Suprapubic skin (tissue), 4 donors: ENCODE measurements at regions not wholly inside any gene's neighbourhood (a gene's known extent, or its start where the extent isn't known, plus 50 kb on each side); places are given as distances from the start of the nearest gene placed in this dataset.

ENCODE experiments used
- CTCF ChIP-seq, 2 donors: fragments of 200-600 bp in 1 of 2; fragments of 450-650 bp in 1 of 2; sonication (generic) in 1 of 2; IDR thresholded peaks; one replicate each; pipeline ENCODE4 v1.5.1; 2016 to 2019; ENCODE audit warnings: antibody characterized with exemption in 2 of 2, mild to moderate bottlenecking in 1 of 2, moderate library complexity in 1 of 2
- EP300 ChIP-seq: sonication (generic); formaldehyde crosslinking; IDR thresholded peaks from one replicate; pipeline ENCODE4 v1.6.1; 2017; ENCODE audit warnings: antibody characterized with exemption
- POLR2AphosphoS5 ChIP-seq, 3 donors: sonication (generic); formaldehyde crosslinking; IDR thresholded peaks; one replicate each; pipeline ENCODE4 v1.6.1; 2017; ENCODE audit warnings: antibody characterized with exemption in 3 of 3

GRCh38 chr13:73299787-73300186, 241.0 kb downstream of the KLF5 start:
- no peak for TF ChIP-seq CTCF (IDR thresholded peaks at IDR 0.05)
- no peak for TF ChIP-seq POLR2AphosphoS5 (IDR thresholded peaks at IDR 0.05)
- TF ChIP-seq EP300, result no peak
